ENCODE measurements at regions not wholly inside any gene's neighbourhood (a gene's known extent, or its start where the extent isn't known, plus 50 kb on each side); places are given as distances from the start of the nearest gene placed in this dataset.

DNA sequence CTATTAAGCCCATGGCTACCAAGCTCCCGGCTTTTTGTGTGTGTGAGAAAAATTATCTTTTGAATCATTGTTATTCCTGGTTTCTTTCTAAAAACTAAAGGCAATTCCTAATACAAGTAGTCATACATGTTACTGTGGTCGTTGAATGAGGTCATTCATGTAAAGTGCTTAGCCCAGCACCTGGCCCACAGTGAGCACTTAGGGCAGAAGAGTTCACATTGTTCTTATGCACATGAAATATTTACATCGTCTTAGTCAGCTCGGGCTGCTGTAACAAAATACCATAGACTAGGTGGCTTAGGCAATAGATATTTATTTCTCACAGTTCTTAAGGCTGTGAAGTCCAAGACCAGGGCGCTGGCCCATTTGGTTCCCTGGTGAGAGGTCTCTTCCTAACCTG lies 216.1 kb downstream of the SHQ1 start:
- Mint-ChIP-seq H3K36me3 (ENCODE audit: low read depth) (no peaks in the 10 kb centered on the region), H3K4me1 (peaks cover 13% of the 10 kb centered on the region), H3K4me3 (no peak overlapping the region), H3K27ac (no peak overlapping the region), H3K9me3 (no peaks in the 10 kb centered on the region; the same call in 2 of the 3 replicates), H3K27me3 (ENCODE audit: insufficient read depth, low read depth, poor library complexity) (no peaks in the 10 kb centered on the region)
- no peaks in the 10 kb centered on the region for H3K36me3 ChIP-seq (ENCODE audit: insufficient read depth)
- H3K27me3 ChIP-seq (ENCODE audit: insufficient read depth) = no peaks in the 10 kb centered on the region
- H3K4me3 ChIP-seq = no peak overlapping the region
- H3K79me2 ChIP-seq (replicated peaks; ENCODE audit: insufficient read depth) = no peaks in the 10 kb centered on the region
- no peak overlapping the region for H3K27ac ChIP-seq (ENCODE audit: low read depth)
- H3K4me1 ChIP-seq (ENCODE audit: insufficient read depth) = no peaks in the 10 kb centered on the region; the same call in 1 of the 2 replicates
- no peaks in the 10 kb centered on the region for H3F3A ChIP-seq (replicated peaks; ENCODE audit: low read depth)
- H2AFZ ChIP-seq = no peak overlapping the region
- H3K9me2 ChIP-seq (ENCODE audit: insufficient read depth) = no peaks in the 10 kb centered on the region
- DNase-seq (ENCODE audit: low spot score) = no peak
- TF ChIP-seq JUNB (IDR thresholded peaks at IDR 0.05; ENCODE audit: unreplicated experiment) = no peak
- TF ChIP-seq CREB1 (CRISPR knock-in tag; IDR thresholded peaks at IDR 0.05; ENCODE audit: low read depth) = no peak
- TF ChIP-seq NANOG (IDR thresholded peaks at IDR 0.05; ENCODE audit: borderline replicate concordance) = no peak
- TF ChIP-seq EZH2 (IDR thresholded peaks at IDR 0.05; ENCODE audit: low read depth, unreplicated experiment) = no peak
- TF ChIP-seq ZNF114 (CRISPR knock-in tag; IDR thresholded peaks at IDR 0.05) = no peak
- TF ChIP-seq, protein P1, sequence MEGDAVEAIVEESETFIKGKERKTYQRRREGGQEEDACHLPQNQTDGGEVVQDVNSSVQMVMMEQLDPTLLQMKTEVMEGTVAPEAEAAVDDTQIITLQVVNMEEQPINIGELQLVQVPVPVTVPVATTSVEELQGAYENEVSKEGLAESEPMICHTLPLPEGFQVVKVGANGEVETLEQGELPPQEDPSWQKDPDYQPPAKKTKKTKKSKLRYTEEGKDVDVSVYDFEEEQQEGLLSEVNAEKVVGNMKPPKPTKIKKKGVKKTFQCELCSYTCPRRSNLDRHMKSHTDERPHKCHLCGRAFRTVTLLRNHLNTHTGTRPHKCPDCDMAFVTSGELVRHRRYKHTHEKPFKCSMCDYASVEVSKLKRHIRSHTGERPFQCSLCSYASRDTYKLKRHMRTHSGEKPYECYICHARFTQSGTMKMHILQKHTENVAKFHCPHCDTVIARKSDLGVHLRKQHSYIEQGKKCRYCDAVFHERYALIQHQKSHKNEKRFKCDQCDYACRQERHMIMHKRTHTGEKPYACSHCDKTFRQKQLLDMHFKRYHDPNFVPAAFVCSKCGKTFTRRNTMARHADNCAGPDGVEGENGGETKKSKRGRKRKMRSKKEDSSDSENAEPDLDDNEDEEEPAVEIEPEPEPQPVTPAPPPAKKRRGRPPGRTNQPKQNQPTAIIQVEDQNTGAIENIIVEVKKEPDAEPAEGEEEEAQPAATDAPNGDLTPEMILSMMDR (conservative IDR thresholded peaks at IDR 0.05; ENCODE audit: low read depth in 2 of 2) = no peak
- TF ChIP-seq ZNF462 (CRISPR knock-in tag; IDR thresholded peaks at IDR 0.05) = no peak
- no peak for TF ChIP-seq ZNF331 (CRISPR knock-in tag; IDR thresholded peaks at IDR 0.05; ENCODE audit: low read depth)
- H4K20me1 ChIP-seq (replicated peaks; ENCODE audit: insufficient read depth) = no peaks in the 10 kb centered on the region
- no peak overlapping the region for H3K4me2 ChIP-seq
- ATAC-seq = no peak
